ENCODE measurements at regions not wholly inside any gene's neighbourhood (a gene's known extent, or its start where the extent isn't known, plus 50 kb on each side); places are given as distances from the start of the nearest gene placed in this dataset.
A peak's percentile ranks its signal among the peaks of the same experiment; 100 is the strongest.

DNA sequence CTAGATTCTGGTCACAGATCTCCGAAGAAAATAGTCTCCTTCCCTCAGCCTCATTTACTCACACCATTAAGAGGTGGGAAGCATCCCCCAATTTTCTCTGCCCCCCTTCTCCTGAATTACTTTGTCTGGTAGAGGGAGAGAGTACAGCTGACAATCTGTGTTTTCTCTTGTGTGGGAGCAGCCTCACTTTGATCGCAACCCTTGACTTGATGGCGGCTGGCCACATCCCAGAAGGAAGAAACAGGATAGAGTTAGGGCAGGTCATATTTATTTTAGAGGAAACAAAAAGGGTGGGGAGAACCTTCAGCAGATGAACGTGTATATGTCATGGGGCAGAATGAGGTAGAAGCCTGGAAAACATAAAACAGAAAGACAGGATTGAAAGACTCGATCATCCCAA, 82.4 kb upstream of the FAM171A1 start:
- H3K27ac ChIP-seq, result no peak overlapping the region
- TF ChIP-seq, protein P1, sequence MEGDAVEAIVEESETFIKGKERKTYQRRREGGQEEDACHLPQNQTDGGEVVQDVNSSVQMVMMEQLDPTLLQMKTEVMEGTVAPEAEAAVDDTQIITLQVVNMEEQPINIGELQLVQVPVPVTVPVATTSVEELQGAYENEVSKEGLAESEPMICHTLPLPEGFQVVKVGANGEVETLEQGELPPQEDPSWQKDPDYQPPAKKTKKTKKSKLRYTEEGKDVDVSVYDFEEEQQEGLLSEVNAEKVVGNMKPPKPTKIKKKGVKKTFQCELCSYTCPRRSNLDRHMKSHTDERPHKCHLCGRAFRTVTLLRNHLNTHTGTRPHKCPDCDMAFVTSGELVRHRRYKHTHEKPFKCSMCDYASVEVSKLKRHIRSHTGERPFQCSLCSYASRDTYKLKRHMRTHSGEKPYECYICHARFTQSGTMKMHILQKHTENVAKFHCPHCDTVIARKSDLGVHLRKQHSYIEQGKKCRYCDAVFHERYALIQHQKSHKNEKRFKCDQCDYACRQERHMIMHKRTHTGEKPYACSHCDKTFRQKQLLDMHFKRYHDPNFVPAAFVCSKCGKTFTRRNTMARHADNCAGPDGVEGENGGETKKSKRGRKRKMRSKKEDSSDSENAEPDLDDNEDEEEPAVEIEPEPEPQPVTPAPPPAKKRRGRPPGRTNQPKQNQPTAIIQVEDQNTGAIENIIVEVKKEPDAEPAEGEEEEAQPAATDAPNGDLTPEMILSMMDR (conservative IDR thresholded peaks at IDR 0.05), result no peak
- TF ChIP-seq ZFX (IDR thresholded peaks at IDR 0.05), result no peak

DNA sequence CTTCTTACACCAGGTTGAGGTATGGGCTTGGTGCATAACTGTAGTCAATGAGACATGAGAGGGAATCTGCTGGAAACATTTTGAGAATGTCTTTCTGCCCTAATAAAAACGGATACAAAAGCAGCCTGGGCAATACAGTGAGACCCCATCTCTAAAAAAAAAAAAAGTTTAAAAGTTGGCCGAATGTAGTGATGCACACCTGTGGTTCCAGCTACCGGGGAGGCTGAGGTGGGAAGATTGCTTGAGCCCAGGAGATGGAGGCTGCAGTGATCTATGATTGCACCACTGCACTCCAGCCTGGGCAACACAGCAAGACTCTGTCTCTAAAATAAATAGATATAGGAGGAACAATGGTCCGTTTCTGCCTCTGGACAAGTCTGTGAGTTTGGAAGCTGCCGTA, 81.5 kb upstream of the FAM171A1 start:
- TF ChIP-seq, protein P1 (conservative IDR thresholded peaks at IDR 0.05), result no peak
- no peak for TF ChIP-seq ZFX (IDR thresholded peaks at IDR 0.05)
- no peak overlapping the region for H3K27ac ChIP-seq

DNA sequence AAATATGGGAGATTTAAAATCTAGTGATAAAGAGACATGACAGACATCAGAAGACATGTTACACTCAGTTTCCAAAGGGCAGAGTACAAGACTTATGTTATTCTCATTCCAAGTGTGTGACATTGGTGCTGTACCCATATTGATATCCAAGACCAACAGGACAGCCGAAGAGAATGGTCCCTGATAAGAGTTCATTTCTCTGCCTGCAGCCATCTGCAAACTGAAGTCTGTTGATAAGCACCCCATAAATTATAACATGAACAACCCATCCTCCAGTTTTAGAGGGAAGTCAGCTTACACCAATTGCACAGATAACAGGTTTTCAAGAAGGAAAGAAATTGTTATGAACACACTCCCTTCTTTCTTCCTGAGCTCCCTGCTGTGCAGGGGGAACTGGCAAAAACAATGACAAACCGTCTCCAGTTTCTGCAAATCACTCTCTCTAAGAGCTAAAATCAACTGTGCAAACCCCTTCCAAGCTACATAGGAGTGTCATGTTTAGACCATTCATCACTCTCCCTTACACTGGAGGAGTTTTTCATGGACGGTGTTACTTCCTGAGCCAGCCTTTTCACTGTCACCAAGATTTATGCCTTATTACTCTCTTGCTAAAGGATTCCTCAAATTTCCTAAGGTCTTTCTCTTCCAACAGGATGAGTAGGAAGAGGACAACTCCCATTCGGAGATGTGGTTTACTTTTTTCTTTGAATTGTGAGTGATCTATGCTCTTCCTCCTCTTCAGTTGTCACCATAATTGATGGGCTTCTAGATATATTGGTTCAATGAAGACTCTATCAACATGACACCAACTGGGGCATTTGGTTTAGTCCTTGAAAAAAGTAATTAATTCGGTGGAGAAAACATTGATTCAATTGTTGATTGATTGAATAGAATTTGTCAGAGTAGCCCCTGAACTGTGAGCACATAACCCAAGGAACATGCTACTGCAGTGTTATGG, 80.3 kb upstream of the FAM171A1 start:
- H3K27ac ChIP-seq, result no peak overlapping the region
- no peak for TF ChIP-seq ZFX (IDR thresholded peaks at IDR 0.05)
- TF ChIP-seq, protein P1 (conservative IDR thresholded peaks at IDR 0.05), result no peak

DNA sequence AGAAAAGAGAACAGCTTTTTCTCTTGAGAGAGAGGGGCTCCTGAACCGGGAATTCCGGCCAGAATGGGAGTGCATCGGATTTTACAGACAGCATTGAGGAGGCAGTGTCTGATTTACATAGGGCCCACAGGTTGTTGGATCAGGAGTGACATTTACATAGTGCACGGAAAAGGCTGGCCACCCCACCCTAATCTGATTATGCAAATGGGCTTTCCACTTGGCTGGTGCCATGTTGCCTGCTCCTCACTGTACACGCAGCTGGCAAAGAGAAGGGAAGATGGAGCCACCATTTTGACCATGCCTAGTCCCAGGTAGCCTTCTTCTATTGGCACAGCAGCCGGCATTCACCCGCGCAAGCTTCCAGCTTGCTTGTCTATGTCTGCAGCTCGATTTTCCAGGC, 77.5 kb upstream of the FAM171A1 start:
- no peak overlapping the region for H3K27ac ChIP-seq
- TF ChIP-seq, protein P1 (conservative IDR thresholded peaks at IDR 0.05), result no peak
- no peak for TF ChIP-seq ZFX (IDR thresholded peaks at IDR 0.05)

- TF ChIP-seq ZFX (IDR thresholded peaks at IDR 0.05), result no peak
- TF ChIP-seq, protein P1 (conservative IDR thresholded peaks at IDR 0.05), result no peak
- H3K27ac ChIP-seq, result peak overlapping the region; percentile 85
Observed at GRCh38 chr10:15445006-15445390, 73.9 kb upstream of the FAM171A1 start.

DNA sequence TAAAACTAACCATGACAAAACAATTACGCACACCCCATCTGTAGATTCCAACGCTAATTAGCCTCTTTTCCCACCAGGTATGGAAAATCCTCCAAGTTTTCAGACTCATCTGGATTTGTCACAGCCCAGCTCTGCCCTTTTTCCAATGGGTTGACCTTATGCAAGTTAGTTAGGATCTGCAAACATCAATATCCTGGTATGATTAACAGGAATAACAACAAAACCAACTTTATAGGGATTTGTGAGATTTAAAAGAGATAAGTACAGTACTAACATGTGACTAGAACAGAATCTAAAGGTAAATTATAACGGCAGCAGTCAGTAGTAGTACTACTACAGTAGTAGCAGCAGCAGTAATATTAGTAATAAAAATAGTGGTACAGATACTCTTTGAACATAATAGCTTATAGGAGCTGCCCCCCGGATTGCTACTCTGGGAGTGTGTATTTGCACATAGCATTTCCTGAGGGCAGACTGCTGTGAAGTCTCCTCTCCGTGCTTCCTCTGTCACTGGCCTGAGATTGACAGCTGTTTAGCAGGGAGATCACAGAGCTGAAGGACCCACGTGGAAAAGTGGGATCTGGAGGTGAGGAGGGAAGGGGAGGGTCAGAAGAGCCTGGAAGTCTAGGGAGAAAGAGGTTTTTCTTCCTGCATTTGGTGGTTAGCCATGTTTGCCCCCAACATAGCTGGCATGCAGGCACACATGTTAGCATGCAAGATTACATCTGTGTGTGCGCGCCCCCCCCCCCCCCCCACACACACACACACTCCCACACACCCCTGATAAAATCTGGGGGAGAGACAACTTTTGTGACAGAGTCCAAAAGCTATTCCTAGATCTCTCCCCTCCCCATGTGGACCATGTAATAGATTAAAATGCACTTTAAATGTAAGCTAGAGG, 73.3 kb upstream of the FAM171A1 start:
- no peak for TF ChIP-seq ZFX (IDR thresholded peaks at IDR 0.05)
- TF ChIP-seq, protein P1 (conservative IDR thresholded peaks at IDR 0.05), result no peak
- peak overlapping the region; percentile 85 for H3K27ac ChIP-seq
